WTC11 (cell line): ENCODE measurements at regions not wholly inside any gene's neighbourhood (a gene's known extent, or its start where the extent isn't known, plus 50 kb on each side); places are given as distances from the start of the nearest gene placed in this dataset.

Experiments
- AFF4 ChIP-seq: sonication (generic); formaldehyde crosslinking; IDR thresholded peaks from 2 replicates; pipeline ENCODE4 v1.8.1; 2023; ENCODE audit warnings: mild to moderate bottlenecking, missing genetic modification reagents, borderline replicate concordance
- ETV6 ChIP-seq: sonication (generic); formaldehyde crosslinking; IDR thresholded peaks from 2 replicates; pipeline ENCODE4 v1.8.1; 2022; ENCODE audit warnings: mild to moderate bottlenecking, missing genetic modification reagents
- GABPB1 ChIP-seq: sonication (generic); formaldehyde crosslinking; IDR thresholded peaks from 2 replicates; pipeline ENCODE4 v1.8.1; 2023; ENCODE audit warnings: mild to moderate bottlenecking, missing genetic modification reagents
- SOX15 ChIP-seq: fragments of 250-450 bp; sonication (Bioruptor Pico); IDR thresholded peaks from 2 replicates; pipeline ENCODE4 v1.9.0; 2021; ENCODE audit warnings: mild to moderate bottlenecking
- SP1 ChIP-seq: sonication (generic); formaldehyde crosslinking; conservative IDR thresholded peaks from 2 replicates; pipeline ENCODE4 v1.8.1; 2022; ENCODE audit warnings: missing genetic modification reagents
- USF1 ChIP-seq: sonication (generic); formaldehyde crosslinking; IDR thresholded peaks from 2 replicates; pipeline ENCODE4 v1.8.0; 2022; ENCODE audit warnings: mild to moderate bottlenecking, missing genetic modification reagents
- USF2 ChIP-seq: sonication (generic); formaldehyde crosslinking; IDR thresholded peaks from 2 replicates; pipeline ENCODE4 v1.8.1; 2023; ENCODE audit warnings: mild to moderate bottlenecking, missing genetic modification reagents, moderate library complexity
- ZNF232 ChIP-seq: sonication (generic); formaldehyde crosslinking; IDR thresholded peaks from 2 replicates; pipeline ENCODE4 v1.8.0; 2022; ENCODE audit warnings: mild to moderate bottlenecking, missing genetic modification reagents
- TF ChIP-seq, protein P1 (sequence below): fragments of 200-600 bp; IDR thresholded peaks from 2 replicates; pipeline ENCODE4 v1.8.0; 2022; ENCODE audit warnings: antibody characterized with exemption

DNA sequence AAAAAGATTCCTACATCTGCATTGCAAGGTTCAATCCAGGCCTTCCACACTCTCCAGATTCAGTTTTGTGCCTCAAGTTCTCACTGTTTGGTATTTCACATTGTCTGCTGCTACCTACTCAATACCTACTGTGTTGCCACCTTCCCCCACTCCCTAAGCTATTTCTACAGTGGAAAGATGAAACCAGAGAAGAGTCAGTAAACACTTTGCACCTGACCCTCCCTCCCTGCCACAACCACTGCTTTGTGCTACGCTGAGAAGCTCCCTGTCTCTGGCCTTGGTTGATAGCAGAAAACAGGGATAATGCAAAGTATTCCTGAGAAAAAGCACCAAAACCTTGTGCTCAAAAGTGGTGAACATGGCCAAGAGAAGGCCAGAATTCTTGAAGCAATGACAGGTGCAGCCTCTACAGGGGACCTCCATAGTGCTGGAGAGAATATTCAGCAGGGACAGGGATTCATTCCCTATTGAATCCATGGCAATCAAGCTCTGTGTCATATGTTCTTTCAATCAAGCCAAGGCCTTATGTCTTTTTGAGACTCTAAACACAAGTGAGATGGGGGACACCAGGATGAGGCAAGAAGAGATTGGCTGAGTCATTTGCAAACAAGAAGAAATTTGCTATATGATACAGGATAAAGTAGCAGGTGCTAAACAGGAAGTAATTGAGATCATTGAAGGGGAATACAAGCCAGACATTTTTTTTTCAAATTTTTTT, 83.5 kb upstream of the LIPC start:
- TF ChIP-seq AFF4 (CRISPR knock-in tag) (no peak), USF2 (CRISPR knock-in tag) (no peak), USF1 (CRISPR knock-in tag) (no peak), SOX15 (CRISPR knock-in tag) (no peak), SP1 (CRISPR knock-in tag) (no peak), ZNF232 (CRISPR knock-in tag) (no peak), GABPB1 (CRISPR knock-in tag) (no peak), ETV6 (CRISPR knock-in tag) (no peak)
- TF ChIP-seq, protein P1, sequence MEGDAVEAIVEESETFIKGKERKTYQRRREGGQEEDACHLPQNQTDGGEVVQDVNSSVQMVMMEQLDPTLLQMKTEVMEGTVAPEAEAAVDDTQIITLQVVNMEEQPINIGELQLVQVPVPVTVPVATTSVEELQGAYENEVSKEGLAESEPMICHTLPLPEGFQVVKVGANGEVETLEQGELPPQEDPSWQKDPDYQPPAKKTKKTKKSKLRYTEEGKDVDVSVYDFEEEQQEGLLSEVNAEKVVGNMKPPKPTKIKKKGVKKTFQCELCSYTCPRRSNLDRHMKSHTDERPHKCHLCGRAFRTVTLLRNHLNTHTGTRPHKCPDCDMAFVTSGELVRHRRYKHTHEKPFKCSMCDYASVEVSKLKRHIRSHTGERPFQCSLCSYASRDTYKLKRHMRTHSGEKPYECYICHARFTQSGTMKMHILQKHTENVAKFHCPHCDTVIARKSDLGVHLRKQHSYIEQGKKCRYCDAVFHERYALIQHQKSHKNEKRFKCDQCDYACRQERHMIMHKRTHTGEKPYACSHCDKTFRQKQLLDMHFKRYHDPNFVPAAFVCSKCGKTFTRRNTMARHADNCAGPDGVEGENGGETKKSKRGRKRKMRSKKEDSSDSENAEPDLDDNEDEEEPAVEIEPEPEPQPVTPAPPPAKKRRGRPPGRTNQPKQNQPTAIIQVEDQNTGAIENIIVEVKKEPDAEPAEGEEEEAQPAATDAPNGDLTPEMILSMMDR: no peak
